Femur (tissue), 1 donor: ENCODE measurements at regions not wholly inside any gene's neighbourhood (a gene's known extent, or its start where the extent isn't known, plus 50 kb on each side); places are given as distances from the start of the nearest gene placed in this dataset.

Experiments used
- DNase-seq: peaks from one replicate; pipeline ENCODE4 v3.0.0-alpha.2; 2017

GRCh38 chr15:31513178-31513577 is 186.5 kb downstream of the KLF13 start:
- DNase-seq: no peak

GRCh38 chr15:31516440-31516839 is 189.8 kb downstream of the KLF13 start:
- DNase-seq: no peak

DNA sequence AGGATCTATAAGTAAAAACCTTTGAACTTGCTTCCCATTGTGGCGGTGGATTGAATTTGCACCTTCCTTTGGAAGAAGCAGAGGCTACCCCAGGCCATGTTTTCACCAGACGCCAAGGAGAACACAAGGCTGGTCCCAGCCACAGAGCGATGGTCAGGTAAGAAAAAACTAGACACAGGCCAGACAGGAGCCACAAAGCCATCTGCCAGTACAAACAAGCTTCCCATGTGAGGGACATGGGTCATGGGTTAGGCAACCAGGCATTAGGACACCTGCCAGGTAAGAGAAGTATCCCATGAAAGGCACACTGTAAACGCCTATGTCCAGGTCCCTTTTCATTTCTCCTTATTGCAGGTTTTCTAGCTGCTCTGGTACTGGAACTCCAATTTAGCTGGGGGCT is 190.2 kb downstream of the KLF13 start:
- no peak for DNase-seq

GRCh38 chr15:31517711-31518110 is 191.1 kb downstream of the KLF13 start:
- no peak for DNase-seq

GRCh38 chr15:31522028-31522427 is 195.4 kb downstream of the KLF13 start:
- no peak for DNase-seq

DNA sequence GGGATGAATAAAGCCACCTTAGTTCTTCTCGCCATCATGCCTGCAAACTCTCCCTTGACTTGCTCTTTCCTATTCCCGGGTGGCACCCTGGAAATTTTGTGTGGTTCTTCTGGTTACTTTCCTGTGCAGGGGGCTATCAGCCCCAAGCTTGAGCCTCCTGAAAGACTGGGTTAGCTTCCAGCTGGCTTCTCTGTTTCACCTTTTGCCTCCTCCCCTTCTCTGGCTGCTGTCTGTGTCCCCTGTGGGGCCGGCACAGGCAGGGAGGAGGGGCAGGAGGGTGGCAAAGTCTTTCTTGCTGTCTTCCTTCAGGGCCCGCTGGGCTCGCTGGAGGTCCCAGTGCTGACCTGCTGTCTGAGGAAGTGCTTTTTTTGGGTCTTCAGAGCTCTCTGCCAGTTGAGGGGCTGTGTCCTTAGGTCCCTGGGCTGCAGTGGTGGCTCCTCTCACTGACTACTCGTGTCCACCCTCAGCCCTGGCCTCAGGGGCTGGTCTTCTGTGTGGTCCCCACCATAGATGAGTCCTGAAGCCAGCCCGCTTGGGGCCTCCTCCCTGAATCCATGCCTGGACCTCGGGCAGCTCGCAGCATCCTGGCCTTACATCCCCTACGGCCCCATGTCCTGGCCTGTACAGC is 196.5 kb downstream of the KLF13 start:
- DNase-seq: no peak

DNA sequence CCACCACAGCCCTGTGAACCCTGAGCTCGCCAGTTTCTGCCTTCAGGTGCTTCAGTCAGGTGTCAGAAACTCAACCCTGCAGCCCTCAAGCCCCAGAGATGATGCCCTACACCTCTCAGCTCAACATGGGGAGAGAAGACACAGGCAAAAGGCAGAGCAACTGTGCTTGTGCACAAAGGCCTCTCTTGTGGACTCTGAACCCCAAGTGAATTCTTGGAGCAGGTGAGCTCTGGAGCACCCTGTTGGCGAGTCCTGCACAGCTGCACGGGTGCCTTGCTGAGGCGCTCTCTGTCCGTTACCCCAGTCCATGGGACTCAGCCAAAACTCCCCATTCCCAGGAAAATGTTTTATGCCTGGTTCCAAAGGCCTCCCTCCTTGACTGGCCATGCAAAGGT is 197.0 kb downstream of the KLF13 start:
- DNase-seq: no peak

GRCh38 chr15:31525185-31525695 is 198.6 kb downstream of the KLF13 start:
- no peak for DNase-seq

DNA sequence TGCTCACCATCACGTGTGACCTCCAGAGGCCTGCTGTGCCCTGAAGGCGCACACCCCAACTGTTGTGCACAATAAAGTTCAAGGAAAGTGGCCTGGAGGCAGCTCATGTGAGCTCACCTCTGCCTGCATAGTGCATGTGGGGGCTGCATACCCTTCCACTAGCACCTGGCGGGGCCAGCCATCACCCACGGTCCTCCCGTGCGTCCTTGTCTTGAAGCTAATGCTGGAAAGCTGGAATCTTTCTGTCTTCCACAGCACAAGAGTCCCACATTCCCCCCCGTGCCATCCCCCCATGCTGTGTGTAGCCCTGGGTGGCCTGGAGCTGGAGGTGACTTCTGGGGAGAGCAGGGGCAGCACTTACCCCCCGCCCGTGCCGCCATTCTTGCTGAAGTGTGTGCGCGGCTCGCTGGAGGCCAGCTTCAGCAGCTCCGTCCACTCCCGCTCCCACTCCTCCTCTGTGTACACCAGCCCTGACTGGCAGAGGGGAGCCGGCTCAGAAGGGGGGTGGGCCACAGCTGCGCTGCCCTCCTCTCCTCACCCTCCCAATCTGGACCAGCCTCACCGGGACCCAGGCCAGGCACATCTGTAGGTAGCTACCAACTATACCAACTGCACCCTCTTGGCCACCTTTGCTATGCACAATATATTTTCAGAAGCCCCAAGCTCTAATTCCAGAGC is 199.5 kb downstream of the KLF13 start:
- no peak for DNase-seq

GRCh38 chr15:31526916-31527690 is 200.5 kb downstream of the KLF13 start:
- DNase-seq: no peak

- no peak for DNase-seq
Observed at GRCh38 chr15:31528846-31529245, 202.2 kb downstream of the KLF13 start.

GRCh38 chr15:31537770-31538592 is 211.3 kb downstream of the KLF13 start:
- DNase-seq: no peak

DNA sequence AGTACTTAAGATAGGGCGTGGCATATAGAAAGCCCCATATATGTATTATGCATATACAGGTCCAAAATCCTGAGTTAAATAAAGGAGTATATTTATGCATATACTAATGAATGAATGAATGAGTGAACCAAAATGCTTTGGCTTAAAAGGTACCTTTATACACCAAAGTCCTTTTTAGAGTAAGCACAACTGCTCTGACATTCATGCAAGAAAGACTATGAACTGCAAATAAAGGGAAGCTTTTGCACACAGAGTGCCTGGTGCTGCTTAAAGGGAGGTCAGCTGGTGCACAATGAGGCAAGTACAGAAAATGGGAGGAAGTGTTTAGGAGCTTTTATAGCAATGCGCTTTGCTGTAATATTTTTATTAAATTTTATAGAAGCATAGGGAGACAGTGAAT is 214.0 kb downstream of the KLF13 start:
- no peak for DNase-seq

GRCh38 chr15:31544361-31544760 is 217.7 kb downstream of the KLF13 start:
- no peak for DNase-seq

DNA sequence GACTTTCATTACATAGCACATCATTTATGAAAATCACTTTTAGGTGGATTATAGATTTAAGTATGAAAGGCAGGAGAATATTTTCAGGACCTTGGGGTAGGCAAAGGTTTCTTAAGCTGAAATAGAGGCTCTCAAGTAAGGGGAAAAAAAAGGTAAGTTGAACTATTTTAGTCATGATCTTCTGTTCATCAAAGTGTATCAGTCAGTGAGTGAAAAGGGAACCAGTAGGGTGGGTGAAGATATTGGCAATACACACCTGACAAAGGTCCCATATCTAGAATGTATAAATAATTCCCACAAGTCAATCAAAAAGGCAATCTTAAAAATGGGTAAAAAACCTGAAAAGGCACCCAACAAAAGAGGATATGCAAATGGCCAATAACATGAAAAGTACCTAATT is 218.6 kb downstream of the KLF13 start:
- no peak for DNase-seq

GRCh38 chr15:31550211-31550977 is 223.8 kb downstream of the KLF13 start:
- DNase-seq: no peak

GRCh38 chr15:31551323-31551722 is 224.7 kb downstream of the KLF13 start:
- DNase-seq: no peak

GRCh38 chr15:31552482-31553099 is 226.0 kb downstream of the KLF13 start:
- DNase-seq: no peak

DNA sequence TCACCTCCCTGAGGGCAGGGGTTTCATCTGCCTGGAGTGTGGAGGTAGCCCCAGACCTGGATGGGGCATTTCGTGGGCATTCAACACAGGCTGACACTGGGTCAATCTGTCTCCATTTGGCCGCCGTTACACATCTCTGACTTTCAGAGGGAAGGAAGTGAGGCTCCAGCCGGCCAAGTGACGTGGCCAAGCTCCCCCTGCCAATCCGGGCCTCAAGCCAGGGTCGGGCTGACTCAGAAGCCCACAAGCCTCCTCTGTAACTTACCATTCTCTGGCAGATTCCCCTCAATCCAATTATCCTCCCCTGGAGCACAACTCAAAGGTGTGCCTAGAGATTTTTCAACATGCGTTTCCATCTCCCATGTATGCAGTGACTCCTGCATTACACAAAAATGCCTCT is 227.6 kb downstream of the KLF13 start:
- DNase-seq: peak; percentile 76

DNA sequence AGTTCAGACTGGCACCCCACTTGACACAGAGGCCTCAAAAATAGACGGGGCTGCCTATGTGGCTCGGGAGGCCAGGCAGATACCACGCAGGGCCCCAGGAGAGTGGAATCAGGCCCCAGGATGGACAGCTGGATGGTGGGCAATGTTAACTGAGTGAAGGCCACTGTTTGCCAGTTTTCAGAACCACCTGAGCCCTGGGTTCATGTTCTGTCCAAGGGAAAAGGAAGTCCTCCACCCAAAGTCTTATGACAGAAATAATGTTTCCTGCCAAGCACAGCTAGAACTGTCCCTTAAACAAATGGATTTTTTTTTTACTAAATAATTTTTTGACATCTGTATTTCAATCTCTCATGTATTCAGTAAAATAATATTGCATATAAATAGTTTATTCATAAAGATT is 228.4 kb downstream of the KLF13 start:
- DNase-seq: no peak

- no peak for DNase-seq
Observed at GRCh38 chr15:31556494-31557150, 230.0 kb downstream of the KLF13 start.
